Body of pancreas (tissue), 4 donors: ENCODE measurements at regions not wholly inside any gene's neighbourhood (a gene's known extent, or its start where the extent isn't known, plus 50 kb on each side); places are given as distances from the start of the nearest gene placed in this dataset.

Experiments
- ATAC-seq: fragments of 150-250 bp; one replicate; pipeline ENCODE4 v1.9.1; 2016
- DNase-seq, 4 donors: peaks; one replicate each; pipeline ENCODE4 v3.0.0-alpha.2; 2019
- H3K27ac ChIP-seq, 4 donors: fragments of 200-600 bp; sonication (generic); 1 replicate in 3 of 4; 2 replicates in 1 of 4; pipeline versions ENCODE4 v1.5.1 to v1.6.1; 2016 to 2019; ENCODE audit warnings: mild to moderate bottlenecking in 1 of 4, mixed read lengths in 1 of 4, moderate library complexity in 1 of 4
- H3K27me3 ChIP-seq, 2 donors: fragments of 200-600 bp; sonication (generic); one replicate each; pipeline ENCODE4 v1.6.0; 2016; ENCODE audit warnings: mild to moderate bottlenecking in 1 of 2
- H3K36me3 ChIP-seq, 2 donors: fragments of 200-600 bp; sonication (generic); replicated peaks in 1 of 2; 2 replicates each; pipeline ENCODE4 v1.5.1; 2016; ENCODE audit warnings: low read depth in 2 of 2; ENCODE audit not compliant: insufficient read depth in 1 of 2
- H3K4me1 ChIP-seq: fragments of 200-600 bp; sonication (generic); one replicate; pipeline ENCODE4 v1.6.0; 2016
- H3K4me3 ChIP-seq, 2 donors: fragments of 200-600 bp; sonication (generic); 1 replicate in 1 of 2; 2 replicates in 1 of 2; pipeline ENCODE4 v1.5.1; 2016 to 2019
- H3K9me3 ChIP-seq, 3 donors: fragments of 200-600 bp; sonication (generic); 1 replicate in 2 of 3; 2 replicates in 1 of 3; pipeline ENCODE4 v1.5.1; 2016
- POLR2A ChIP-seq, 3 donors: fragments of 450-650 bp; IDR thresholded peaks; one replicate each; pipeline ENCODE4 v1.6.1; 2016; ENCODE audit warnings: antibody characterized with exemption in 3 of 3, mild to moderate bottlenecking in 2 of 3
- WGBS, 2 donors: methylation state at CpG; one replicate each; pipeline ENCODE4 v1.1.5; 2017; 5-methylcytosine and 5-hydroxymethylcytosine counted together
- intact Hi-C: fragments of 100-400 bp; cut with DNase I; formaldehyde crosslinking; loops from one replicate; pipeline ENCODE4 v1.15.1; 2023
- TF ChIP-seq, protein P1 (sequence below), 7 experiments: fragments of 450-650 bp in 4 of 7; fragments of 200-600 bp in 3 of 7; sonication (generic) in 3 of 7; IDR thresholded peaks; one replicate each; pipeline ENCODE4 v1.5.1; 2016 to 2019; ENCODE audit warnings: antibody characterized with exemption in 7 of 7

- Histone ChIP-seq H3K9me3 (no peaks in the 10 kb centered on the region), H3K4me3 (no peak overlapping the region), H3K27ac (no peak overlapping the region), H3K27me3 (no peaks in the 10 kb centered on the region), H3K4me1 (no peaks in the 10 kb centered on the region), H3K36me3 (no peaks in the 10 kb centered on the region)
- TF ChIP-seq, protein P1, sequence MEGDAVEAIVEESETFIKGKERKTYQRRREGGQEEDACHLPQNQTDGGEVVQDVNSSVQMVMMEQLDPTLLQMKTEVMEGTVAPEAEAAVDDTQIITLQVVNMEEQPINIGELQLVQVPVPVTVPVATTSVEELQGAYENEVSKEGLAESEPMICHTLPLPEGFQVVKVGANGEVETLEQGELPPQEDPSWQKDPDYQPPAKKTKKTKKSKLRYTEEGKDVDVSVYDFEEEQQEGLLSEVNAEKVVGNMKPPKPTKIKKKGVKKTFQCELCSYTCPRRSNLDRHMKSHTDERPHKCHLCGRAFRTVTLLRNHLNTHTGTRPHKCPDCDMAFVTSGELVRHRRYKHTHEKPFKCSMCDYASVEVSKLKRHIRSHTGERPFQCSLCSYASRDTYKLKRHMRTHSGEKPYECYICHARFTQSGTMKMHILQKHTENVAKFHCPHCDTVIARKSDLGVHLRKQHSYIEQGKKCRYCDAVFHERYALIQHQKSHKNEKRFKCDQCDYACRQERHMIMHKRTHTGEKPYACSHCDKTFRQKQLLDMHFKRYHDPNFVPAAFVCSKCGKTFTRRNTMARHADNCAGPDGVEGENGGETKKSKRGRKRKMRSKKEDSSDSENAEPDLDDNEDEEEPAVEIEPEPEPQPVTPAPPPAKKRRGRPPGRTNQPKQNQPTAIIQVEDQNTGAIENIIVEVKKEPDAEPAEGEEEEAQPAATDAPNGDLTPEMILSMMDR (IDR thresholded peaks at IDR 0.05): no peak
- TF ChIP-seq POLR2A (IDR thresholded peaks at IDR 0.05): no peak
- 53 to 69% methylated on average over 2 of the region's 2 CpGs for WGBS, 2 donors
- ATAC-seq (no peak), DNase-seq (no peak)
- intact Hi-C loops: no loop called here
These were observed 295.4 kb upstream of the NPSR1 start for GRCh38 chr7:34362621-34363020.

- Histone ChIP-seq H3K27ac (no peak overlapping the region), H3K4me3 (no peak overlapping the region), H3K36me3 (no peaks in the 10 kb centered on the region), H3K27me3 (no peaks in the 10 kb centered on the region), H3K9me3 (no peaks in the 10 kb centered on the region), H3K4me1 (no peaks in the 10 kb centered on the region)
- DNase-seq (no peak), ATAC-seq (no peak)
- TF ChIP-seq, protein P1 (IDR thresholded peaks at IDR 0.05): no peak
- TF ChIP-seq POLR2A (IDR thresholded peaks at IDR 0.05): no peak
- intact Hi-C loops: no loop called here
- 55 to 60% methylated on average over 2 of the region's 2 CpGs for WGBS, 2 donors
These were observed 293.9 kb upstream of the NPSR1 start for GRCh38 chr7:34364130-34364529.

DNA sequence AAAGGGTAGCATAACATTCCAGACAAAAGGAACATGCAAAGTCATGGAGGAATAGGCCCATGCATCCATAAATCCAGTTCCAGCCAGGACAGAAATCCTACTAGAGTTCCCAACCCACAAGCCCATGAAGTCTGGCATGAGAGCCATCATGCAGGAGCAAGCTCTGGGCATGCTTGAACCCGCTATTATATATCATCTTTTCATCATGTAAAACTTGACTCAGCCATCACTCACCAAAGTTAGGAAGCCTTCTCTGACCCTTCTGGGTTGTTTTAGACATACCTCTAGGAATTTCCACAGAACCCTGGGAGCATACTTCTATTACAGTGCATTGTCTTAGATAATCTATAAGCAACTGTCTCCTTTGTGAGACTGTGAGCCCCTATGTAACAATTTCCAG lies 293.0 kb upstream of the NPSR1 start:
- H3K27ac ChIP-seq: no peak overlapping the region
- no peak for DNase-seq
- no peaks in the 10 kb centered on the region for H3K36me3 ChIP-seq
- WGBS, 2 donors: 67 to 79% methylated on average over 1 of the region's 1 CpG
- H3K9me3 ChIP-seq: no peaks in the 10 kb centered on the region
- H3K4me1 ChIP-seq: no peaks in the 10 kb centered on the region
- intact Hi-C loops: no loop called here
- no peaks in the 10 kb centered on the region for H3K27me3 ChIP-seq
- H3K4me3 ChIP-seq: no peak overlapping the region
- TF ChIP-seq, protein P1 (IDR thresholded peaks at IDR 0.05): no peak
- no peak for TF ChIP-seq POLR2A (IDR thresholded peaks at IDR 0.05)
- ATAC-seq: no peak

- no peaks in the 10 kb centered on the region for H3K4me1 ChIP-seq
- TF ChIP-seq POLR2A (IDR thresholded peaks at IDR 0.05): no peak
- TF ChIP-seq, protein P1 (IDR thresholded peaks at IDR 0.05): no peak
- DNase-seq (no peak), ATAC-seq (no peak)
- H3K27me3 ChIP-seq: no peaks in the 10 kb centered on the region
- no peaks in the 10 kb centered on the region for H3K9me3 ChIP-seq
- intact Hi-C loops: no loop called here
- H3K27ac ChIP-seq: no peak overlapping the region
- WGBS, 2 donors: 88 to 91% methylated on average over 5 of the region's 5 CpGs
- H3K4me3 ChIP-seq: no peak overlapping the region
- no peaks in the 10 kb centered on the region for H3K36me3 ChIP-seq
These were observed 292.4 kb upstream of the NPSR1 start for GRCh38 chr7:34365611-34366010.

DNA sequence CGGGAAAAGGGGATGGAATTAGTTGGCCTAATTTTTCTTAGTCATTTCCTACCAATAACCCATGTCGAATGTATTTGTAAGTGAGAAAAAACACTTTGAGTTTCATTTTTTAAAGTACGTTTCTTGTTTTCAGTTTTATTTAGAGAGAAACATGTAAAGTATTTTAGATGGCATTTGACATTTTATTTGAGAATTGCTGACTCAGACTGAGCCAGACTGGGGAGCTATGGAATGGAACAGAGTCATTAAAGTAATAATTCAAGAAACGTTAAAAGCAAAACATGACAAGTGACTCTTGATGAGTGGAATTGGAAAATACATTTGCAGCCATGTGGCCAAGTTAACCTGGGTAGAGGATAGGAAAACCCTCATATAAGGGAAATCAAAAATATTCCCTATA lies 286.1 kb upstream of the NPSR1 start:
- H3K4me1 ChIP-seq: no peaks in the 10 kb centered on the region
- 70 to 75% methylated on average over 4 of the region's 4 CpGs for WGBS, 2 donors
- H3K4me3 ChIP-seq: no peak overlapping the region
- intact Hi-C loops: no loop called here
- DNase-seq: no peak
- no peaks in the 10 kb centered on the region for H3K27me3 ChIP-seq
- H3K27ac ChIP-seq: no peak overlapping the region
- no peaks in the 10 kb centered on the region for H3K9me3 ChIP-seq
- TF ChIP-seq, protein P1 (IDR thresholded peaks at IDR 0.05): no peak
- TF ChIP-seq POLR2A (IDR thresholded peaks at IDR 0.05): no peak
- no peaks in the 10 kb centered on the region for H3K36me3 ChIP-seq
- ATAC-seq: no peak
